Activated T-cell treated with anti-CD3 and anti-CD28 coated beads, Interleukin-2, amount 50 U/mL, for 4 hours (primary cell): ENCODE measurements at regions not wholly inside any gene's neighbourhood (a gene's known extent, or its start where the extent isn't known, plus 50 kb on each side); places are given as distances from the start of the nearest gene placed in this dataset.

ENCODE experiments used
- ATAC-seq, 2 donors: fragments of 200-7000 bp; cut with Tn5 transposase; one replicate each; pipeline ENCODE4 v1.10.0; 2021
- DNase-seq: peaks from one replicate; pipeline ENCODE4 v3.0.0-alpha.2; 2020
- H3K27me3 Mint-ChIP-seq: one replicate; pipeline ENCODE4 v1.8.0; 2021; ENCODE audit warnings: low read depth, mixed read lengths
- H3K36me3 Mint-ChIP-seq: one replicate; pipeline ENCODE4 v1.8.0; 2022; ENCODE audit warnings: mixed read lengths; ENCODE audit not compliant: insufficient read depth
- H3K4me1 Mint-ChIP-seq: one replicate; pipeline ENCODE4 v1.8.0; 2021; ENCODE audit warnings: low read depth, mixed read lengths
- H3K4me3 Mint-ChIP-seq: one replicate; pipeline ENCODE4 v1.8.0; 2021; ENCODE audit warnings: mild to moderate bottlenecking, moderate library complexity, mixed read lengths
- H3K9me3 Mint-ChIP-seq: one replicate; pipeline ENCODE4 v1.8.0; 2021; ENCODE audit warnings: mixed read lengths

DNA sequence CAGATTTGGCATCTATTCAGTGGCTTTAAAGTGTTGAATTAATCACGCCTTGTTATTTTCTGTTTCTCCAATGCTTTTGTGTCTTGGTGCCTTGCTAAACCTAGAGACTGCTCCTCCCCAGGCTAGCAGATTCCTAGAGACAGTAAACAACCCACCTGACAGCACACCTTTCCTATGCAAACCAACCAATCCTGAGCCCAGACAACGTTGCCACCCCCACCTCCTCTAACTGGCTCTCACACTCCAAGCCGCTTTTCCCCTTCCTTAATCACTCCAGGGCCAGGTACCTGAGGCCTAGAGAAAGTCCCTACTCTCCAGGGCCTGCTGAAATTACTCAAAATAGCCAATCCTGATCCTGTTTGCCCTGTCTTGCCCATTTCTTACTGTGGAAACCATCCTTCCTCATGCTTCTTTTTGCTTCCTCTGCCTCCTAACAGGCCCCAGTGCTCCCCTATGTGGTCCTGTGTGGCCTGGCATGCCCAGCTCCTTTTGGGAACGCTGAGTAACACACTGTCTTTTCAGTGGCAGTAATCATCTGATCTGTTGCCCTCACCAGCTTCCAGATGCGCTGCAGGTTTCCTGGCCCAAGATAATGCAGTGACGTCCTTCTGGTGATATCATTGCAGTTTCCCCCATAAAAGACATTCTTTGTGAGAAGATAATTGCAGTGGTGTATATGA, 53.4 kb downstream of the GAS1 start:
- no peaks in the 10 kb centered on the region for H3K36me3 Mint-ChIP-seq
- no peak overlapping the region for H3K4me3 Mint-ChIP-seq
- ATAC-seq (no peak), DNase-seq (no peak)
- H3K9me3 Mint-ChIP-seq = no peaks in the 10 kb centered on the region
- H3K4me1 Mint-ChIP-seq = no peaks in the 10 kb centered on the region
- H3K27me3 Mint-ChIP-seq = peaks cover 3% of the 10 kb centered on the region

DNA sequence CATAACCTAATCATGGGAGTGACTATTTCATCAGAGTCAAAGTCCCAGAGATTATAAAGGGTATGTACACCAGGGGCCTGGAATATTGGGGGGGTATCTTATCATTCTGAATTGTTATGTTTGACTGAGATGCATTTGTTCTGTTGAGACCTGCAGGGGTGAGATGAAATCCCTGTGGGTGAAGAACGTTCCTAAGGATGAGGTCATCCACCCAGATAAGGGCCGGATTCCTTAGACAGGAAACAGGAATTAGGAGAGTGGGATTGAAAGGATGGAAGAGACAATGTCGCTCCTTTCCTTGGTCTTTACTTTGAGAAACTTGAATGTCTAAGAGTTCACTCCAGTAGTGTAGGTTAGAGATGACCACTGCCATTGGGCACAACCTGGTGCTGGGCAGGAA, 54.7 kb downstream of the GAS1 start:
- Mint-ChIP-seq H3K4me1 (no peaks in the 10 kb centered on the region), H3K9me3 (no peaks in the 10 kb centered on the region), H3K4me3 (no peak overlapping the region), H3K36me3 (no peaks in the 10 kb centered on the region), H3K27me3 (no peaks in the 10 kb centered on the region)
- DNase-seq (no peak), ATAC-seq (no peak)

DNA sequence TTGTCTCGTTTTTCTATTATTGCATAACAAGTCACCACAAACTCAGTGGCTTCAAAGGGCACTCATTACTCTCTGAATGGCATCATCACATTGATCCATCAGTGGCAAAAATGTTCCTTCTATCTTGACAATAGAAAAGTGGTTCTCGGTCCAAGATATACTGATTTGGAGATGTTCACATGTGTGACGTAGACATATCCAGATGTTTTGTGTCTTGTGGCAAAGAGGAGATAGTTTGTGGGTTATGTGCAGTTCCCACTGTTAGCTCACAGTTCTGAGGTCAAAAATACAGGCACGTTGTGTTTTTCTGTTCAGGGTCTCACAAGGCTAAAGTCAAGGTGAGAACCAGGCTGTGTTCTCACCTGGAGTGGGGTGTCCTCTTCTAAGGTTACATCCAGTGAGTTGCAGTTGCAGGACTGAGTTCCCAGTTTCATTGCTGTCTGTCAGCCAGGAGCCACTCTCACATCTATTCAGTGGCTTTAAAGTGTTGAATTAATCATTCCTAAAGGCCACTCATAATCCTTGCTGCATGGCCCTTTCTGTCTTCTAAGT, 55.3 kb downstream of the GAS1 start:
- DNase-seq (no peak), ATAC-seq (no peak)
- Mint-ChIP-seq H3K27me3 (no peaks in the 10 kb centered on the region), H3K4me3 (no peak overlapping the region), H3K9me3 (no peaks in the 10 kb centered on the region), H3K36me3 (no peaks in the 10 kb centered on the region), H3K4me1 (no peaks in the 10 kb centered on the region)

DNA sequence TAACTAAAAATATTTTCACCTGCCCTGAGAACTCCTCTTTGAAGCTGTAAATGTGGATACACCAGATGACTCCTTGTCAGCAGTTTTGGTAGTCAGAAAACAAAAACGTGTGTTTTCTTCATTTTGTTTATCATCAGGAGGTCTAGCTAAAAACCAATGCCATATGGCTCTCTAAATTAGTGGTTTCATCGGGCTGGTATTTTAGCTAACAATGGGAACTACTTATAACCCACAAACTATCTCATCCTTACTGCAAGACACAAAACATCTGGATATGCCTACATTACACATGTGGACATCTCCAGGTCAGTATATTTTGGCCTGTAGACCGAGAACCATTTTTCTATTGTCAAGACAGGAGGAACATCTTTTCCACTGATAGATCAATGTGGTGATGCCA, 56.2 kb downstream of the GAS1 start:
- Mint-ChIP-seq H3K9me3 (no peaks in the 10 kb centered on the region), H3K36me3 (no peaks in the 10 kb centered on the region), H3K4me1 (no peaks in the 10 kb centered on the region), H3K27me3 (peaks cover 7% of the 10 kb centered on the region), H3K4me3 (no peak overlapping the region)
- DNase-seq (no peak), ATAC-seq (no peak)

DNA sequence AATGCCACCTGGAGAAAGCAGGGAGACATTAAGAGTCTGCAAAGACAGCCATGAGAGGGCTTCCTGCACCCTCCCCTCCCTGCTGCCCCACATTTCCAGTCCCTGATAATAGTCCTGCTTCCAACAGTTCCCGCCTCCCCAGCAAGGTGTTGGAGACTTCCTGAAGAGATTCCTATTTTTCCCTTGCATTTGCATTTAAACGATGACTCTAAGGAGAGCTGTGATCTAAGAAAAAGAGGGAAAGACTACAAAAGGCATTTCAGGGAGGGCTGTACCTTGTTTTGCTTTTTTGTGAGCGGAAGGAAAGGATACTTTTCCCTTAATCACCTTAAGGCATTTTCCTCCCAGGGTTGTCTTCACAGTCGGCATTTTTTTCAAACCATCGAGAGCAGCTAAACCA, 62.1 kb downstream of the GAS1 start:
- no peak overlapping the region for H3K4me3 Mint-ChIP-seq
- H3K36me3 Mint-ChIP-seq = no peaks in the 10 kb centered on the region
- no peaks in the 10 kb centered on the region for H3K9me3 Mint-ChIP-seq
- ATAC-seq (no peak), DNase-seq (no peak)
- peaks cover 11% of the 10 kb centered on the region for H3K27me3 Mint-ChIP-seq
- H3K4me1 Mint-ChIP-seq = no peaks in the 10 kb centered on the region

DNA sequence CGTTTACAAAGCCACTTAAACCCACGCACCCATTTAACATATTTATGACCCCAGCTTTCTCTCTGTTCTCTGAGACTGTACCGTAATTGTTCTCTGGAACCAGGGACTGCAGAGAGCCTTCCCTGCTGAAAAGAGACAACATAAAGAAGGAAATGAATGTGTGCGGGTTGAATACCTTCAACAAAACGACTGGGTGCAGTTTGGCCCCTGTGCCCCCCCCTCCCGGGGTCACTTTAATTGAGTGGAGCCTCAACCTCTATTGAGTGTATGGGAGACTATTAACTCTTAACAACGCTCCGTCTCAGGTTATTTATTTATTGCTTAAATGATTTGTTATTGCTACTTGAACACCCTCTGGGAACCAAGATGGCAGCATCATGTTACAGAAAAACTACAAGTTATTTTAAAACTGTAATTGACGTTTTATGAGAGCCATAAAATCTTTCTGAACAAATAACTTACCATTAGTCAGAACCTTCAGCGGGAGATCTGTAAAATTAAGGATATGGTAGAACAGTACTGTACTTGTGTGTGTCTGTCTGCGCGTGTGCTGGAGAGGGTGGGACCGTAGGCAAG, 70.6 kb downstream of the GAS1 start:
- Mint-ChIP-seq H3K36me3 (no peaks in the 10 kb centered on the region), H3K9me3 (no peaks in the 10 kb centered on the region), H3K4me3 (no peak overlapping the region), H3K4me1 (no peaks in the 10 kb centered on the region), H3K27me3 (peaks cover 2% of the 10 kb centered on the region)
- ATAC-seq (no peak), DNase-seq (no peak)

DNA sequence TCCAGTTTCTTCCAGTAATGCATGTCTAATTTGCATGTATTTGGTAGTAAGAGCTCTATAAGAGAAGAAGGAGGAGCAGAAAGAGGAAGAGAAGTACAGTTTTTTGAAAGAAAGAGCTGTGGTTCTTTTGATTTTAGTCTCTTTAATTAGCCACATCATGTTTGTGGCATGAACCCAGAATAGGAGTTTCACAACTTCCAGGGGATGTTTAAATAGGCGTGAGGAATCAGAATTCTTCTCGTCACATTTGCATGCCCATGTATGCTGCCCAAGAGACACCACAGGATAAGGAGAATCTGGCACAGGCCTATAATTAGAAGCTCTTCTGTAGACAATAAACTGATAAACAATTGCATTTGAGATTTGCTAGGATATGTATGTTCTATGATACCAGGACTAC, 78.7 kb downstream of the GAS1 start:
- ATAC-seq (no peak), DNase-seq (no peak)
- no peaks in the 10 kb centered on the region for H3K36me3 Mint-ChIP-seq
- no peak overlapping the region for H3K4me3 Mint-ChIP-seq
- no peaks in the 10 kb centered on the region for H3K9me3 Mint-ChIP-seq
- no peaks in the 10 kb centered on the region for H3K4me1 Mint-ChIP-seq
- H3K27me3 Mint-ChIP-seq = peaks cover 7% of the 10 kb centered on the region

DNA sequence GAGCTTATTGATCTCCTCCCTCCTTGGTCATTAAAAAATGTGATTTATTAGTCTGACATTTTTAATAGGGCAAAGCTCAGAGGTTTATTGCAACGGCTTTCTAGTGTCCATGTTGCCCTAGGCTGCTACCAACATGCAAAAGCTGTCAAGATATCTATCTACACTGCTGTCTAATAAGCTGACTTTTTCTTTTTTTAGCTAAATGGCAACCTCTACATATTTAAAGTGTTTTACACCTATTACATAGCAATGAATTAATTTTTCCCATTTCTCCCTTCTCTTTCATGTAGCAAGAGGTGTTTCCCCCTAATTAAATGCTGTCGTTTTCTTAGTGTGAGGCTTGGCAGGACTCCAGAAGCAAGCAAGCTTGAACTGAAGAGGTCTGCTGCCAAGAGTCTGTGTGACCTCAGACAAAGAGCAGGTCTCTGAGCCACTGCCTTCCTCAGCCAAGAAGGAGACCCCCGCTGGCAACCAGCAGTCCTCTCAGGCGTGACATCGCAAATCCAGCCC, 79.4 kb downstream of the GAS1 start:
- ATAC-seq (no peak), DNase-seq (no peak)
- Mint-ChIP-seq H3K27me3 (peaks cover 8% of the 10 kb centered on the region), H3K4me1 (no peaks in the 10 kb centered on the region), H3K4me3 (no peak overlapping the region), H3K36me3 (no peaks in the 10 kb centered on the region), H3K9me3 (no peaks in the 10 kb centered on the region)

DNA sequence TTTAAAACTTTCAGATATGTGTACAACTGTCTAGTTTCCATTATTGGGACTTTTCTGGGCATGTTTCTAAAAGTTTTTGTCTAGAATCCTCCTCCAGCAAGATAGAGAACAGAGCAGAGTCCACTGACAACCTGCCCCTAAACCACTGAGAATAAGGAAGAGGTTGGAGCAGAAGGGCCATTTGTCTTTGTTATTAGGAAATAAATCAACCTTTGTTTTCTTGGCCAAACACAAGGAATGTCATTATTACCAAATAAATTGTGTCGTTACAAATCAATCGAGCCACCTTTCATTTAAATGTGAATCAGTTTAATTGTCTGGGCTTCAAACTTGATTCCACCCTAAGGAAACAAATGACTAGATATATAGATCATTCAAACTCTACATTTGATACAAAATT, 81.4 kb downstream of the GAS1 start:
- Mint-ChIP-seq H3K9me3 (no peaks in the 10 kb centered on the region), H3K36me3 (no peaks in the 10 kb centered on the region), H3K27me3 (peaks cover 8% of the 10 kb centered on the region), H3K4me1 (no peaks in the 10 kb centered on the region), H3K4me3 (no peak overlapping the region)
- DNase-seq (no peak), ATAC-seq (no peak)

DNA sequence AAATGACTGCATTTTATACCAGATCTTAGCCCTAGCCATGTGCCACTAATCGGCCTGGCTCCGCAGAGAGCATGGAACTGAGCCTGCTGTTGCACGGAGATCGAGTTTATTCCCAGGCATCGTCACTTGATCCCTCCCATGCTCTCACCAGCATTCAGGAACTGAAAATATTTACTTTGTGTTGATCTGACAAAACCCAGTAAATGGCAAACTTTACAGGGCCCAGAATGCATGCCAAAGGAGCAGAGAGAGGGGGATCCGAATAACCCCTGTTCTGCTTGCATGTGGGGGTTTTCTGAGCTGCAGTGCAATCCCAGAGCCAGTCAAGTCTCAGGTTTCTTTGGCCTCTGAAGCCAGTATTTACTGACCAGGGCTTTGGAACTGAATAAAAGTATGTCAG, 87.3 kb downstream of the GAS1 start:
- Mint-ChIP-seq H3K4me1 (no peaks in the 10 kb centered on the region), H3K4me3 (no peak overlapping the region), H3K9me3 (no peaks in the 10 kb centered on the region), H3K27me3 (peaks cover 2% of the 10 kb centered on the region), H3K36me3 (no peaks in the 10 kb centered on the region)
- no peak for DNase-seq
- no peak for ATAC-seq

DNA sequence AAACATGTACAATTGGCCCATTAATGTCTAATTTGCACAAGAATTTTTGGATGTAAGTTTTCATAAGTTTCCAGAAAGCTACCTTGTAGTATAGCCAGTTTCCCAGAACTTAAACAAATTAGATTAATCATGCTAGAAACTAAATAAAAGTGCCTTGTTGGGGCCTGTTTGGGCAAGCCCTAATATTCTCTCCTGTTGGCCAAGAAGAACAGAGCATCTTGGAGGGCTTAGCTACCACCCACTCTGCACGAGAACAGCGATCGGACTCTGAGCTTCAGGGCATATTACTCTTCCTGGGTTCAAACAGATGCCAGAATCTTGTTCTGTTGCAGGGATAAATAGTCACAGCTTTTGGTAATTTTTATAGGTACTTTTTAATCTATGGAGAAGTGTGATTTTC, 88.2 kb downstream of the GAS1 start:
- no peaks in the 10 kb centered on the region for H3K9me3 Mint-ChIP-seq
- peaks cover 2% of the 10 kb centered on the region for H3K27me3 Mint-ChIP-seq
- H3K4me1 Mint-ChIP-seq = no peaks in the 10 kb centered on the region
- no peak for DNase-seq
- H3K4me3 Mint-ChIP-seq = no peak overlapping the region
- ATAC-seq = no peak
- H3K36me3 Mint-ChIP-seq = no peaks in the 10 kb centered on the region

DNA sequence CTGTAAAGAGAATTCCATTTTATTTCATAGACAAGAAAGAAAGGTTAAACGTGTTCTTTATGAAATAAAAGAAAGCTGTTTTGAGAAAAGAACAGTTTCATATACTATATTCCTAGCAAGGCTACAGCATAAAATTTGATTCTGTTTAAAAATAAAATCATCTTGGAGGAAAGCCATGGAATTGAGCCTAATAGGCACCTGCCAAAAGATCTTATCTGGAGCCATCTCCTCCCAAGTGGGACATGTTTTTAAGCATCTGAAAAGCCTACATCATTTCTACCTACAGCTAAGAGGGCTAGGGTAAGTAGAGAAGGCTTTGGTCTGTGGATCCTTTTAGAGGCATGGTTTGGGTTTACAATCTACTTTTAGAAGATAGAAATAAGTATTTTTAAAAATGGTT, 89.3 kb downstream of the GAS1 start:
- Mint-ChIP-seq H3K4me3 (no peak overlapping the region), H3K36me3 (no peaks in the 10 kb centered on the region), H3K4me1 (no peaks in the 10 kb centered on the region), H3K27me3 (peaks cover 4% of the 10 kb centered on the region), H3K9me3 (no peaks in the 10 kb centered on the region)
- ATAC-seq (no peak), DNase-seq (no peak)

DNA sequence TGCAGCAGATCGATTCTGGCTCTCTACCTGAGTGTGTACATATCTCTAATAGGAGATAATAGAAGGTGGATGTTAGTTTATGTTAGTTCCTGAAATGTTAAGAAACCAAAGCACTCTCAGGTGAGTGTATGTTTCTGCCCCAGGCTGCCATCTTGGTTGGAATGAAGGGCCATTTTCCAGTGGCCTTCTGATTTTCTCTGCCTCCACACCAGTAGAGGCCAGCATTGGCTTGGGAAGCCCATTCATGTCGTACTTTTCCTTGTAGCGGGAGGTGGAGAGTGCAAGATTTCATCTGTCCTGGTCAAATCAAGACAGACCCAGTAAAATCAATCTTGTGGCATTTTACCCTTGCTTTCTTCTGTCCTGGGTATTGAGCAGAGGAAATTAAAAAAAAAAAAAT, 91.0 kb downstream of the GAS1 start:
- DNase-seq = no peak
- no peak for ATAC-seq
- H3K9me3 Mint-ChIP-seq = peaks cover 3% of the 10 kb centered on the region
- peaks cover 13% of the 10 kb centered on the region for H3K27me3 Mint-ChIP-seq
- H3K4me1 Mint-ChIP-seq = no peaks in the 10 kb centered on the region
- H3K4me3 Mint-ChIP-seq = no peak overlapping the region
- no peaks in the 10 kb centered on the region for H3K36me3 Mint-ChIP-seq

DNA sequence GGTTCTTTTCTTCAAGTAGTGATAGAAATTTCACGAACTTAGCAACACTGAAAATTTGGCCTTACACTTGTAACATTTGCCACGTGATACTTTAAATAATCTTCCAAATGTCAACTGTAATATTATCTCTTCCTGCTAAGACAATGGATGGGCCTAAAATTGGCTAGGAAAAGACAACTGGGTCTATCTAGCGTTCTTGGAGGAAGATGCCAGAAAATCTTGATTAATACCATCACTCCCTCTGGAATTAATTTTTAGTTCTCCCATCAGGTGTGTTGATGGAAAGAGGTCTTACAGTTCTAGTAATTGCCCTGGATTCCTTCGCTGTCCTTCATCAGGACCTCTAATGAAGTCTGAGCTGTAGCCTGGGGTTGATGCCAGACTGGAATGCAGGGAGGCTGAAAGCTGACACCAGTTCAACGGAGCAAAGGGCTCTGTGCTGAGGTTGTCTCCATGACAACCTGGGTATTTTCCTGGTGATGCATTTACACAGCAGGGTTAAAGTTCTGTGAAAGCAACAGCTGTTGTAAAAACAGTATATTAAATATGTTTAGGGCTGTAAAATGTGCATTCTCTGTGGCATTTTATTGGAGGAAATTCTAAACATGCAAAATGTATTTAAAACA, 92.3 kb downstream of the GAS1 start:
- ATAC-seq (no peak), DNase-seq (no peak)
- no peaks in the 10 kb centered on the region for H3K4me1 Mint-ChIP-seq
- peaks cover 14% of the 10 kb centered on the region for H3K27me3 Mint-ChIP-seq
- no peaks in the 10 kb centered on the region for H3K36me3 Mint-ChIP-seq
- H3K4me3 Mint-ChIP-seq = no peak overlapping the region
- peaks cover 3% of the 10 kb centered on the region for H3K9me3 Mint-ChIP-seq

DNA sequence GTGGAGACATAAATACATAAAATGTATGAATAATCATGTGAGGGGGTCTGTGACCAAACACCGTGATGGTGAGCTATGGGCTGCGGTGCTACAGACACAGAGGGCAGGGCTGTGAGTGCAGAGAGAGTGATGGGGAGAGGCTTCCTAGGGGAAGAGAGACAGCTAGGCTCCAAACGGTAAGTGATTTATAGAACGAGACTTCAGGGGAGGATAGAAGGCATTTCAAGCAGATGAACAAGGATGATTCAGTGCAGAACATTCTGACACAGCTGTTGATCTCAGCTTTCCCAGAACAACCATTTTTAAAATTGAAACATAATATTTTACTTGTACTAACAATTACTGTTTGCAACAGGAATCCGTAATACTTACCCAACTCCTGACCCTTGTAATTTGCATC, 100.7 kb downstream of the GAS1 start:
- ATAC-seq (no peak), DNase-seq (no peak)
- Mint-ChIP-seq H3K27me3 (peaks cover 5% of the 10 kb centered on the region), H3K4me3 (no peak overlapping the region), H3K4me1 (no peaks in the 10 kb centered on the region), H3K9me3 (no peaks in the 10 kb centered on the region), H3K36me3 (no peaks in the 10 kb centered on the region)
